SK-MEL-5 (cell line): ENCODE measurements at regions not wholly inside any gene's neighbourhood (a gene's known extent, or its start where the extent isn't known, plus 50 kb on each side); places are given as distances from the start of the nearest gene placed in this dataset.

ENCODE experiments used
- DNase-seq: peaks from one replicate; pipeline ENCODE4 v3.0.0-alpha.2; 2016; ENCODE audit warnings: low read depth, low spot score
- in situ Hi-C: cut with HindIII; loops from 2 replicates; pipeline ENCODE4 v1.10.0; 2016; ENCODE audit warnings: low sequenced_read_pairs, high pct_unique_total_duplicates, low pct_unique_long_range_greater_than_20kb

DNA sequence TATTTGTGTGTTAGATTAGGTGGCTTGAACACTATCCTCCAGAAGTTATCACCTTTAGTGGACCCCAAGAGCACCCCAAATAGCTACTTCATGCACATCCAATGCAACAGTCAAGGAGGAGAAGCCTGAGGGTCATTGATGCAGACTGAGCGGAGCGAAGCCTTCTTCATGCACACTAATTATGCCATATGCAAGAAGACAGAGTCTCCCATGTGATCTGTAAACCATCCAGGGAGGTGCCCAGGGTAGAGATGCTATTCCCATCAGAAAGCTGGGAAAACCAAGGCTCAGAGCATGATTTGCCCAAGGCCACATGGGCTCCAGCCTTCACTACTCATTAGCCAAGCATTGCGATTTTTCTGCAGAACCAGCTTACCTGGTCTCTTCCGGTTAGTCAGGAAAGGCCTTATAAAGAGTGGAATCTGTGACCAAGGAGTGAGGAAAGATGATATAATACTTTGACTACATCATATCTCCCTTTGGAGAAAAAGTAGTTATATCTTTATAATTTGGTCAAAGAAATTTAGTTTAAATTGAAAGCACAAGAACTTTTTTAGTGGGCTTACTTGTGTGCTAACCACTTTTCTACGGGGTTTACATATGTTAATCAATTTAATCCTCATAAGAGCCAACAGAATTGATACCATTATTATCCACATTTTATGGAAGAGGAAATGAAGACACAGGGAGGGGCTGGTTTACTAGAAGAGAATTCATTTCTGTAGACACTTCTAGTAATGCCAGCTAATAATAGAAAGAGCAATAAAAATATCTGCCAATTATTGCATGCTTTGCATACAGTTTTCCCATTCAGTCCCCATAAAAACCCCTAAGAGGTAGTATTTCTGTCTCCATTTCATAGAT, 220.0 kb downstream of the ESM1 start:
- in situ Hi-C loops, result no loop called here
- DNase-seq, result no peak

- in situ Hi-C loops, result no loop called here
Observed at GRCh38 chr5:54764102-54765090, 221.0 kb downstream of the ESM1 start.

GRCh38 chr5:54761213-54761701, 224.1 kb downstream of the ESM1 start:
- in situ Hi-C loops, result no loop called here

More at GRCh38 chr5:54764102-54765090, 221.0 kb downstream of the ESM1 start:
- DNase-seq, result no peak

DNA sequence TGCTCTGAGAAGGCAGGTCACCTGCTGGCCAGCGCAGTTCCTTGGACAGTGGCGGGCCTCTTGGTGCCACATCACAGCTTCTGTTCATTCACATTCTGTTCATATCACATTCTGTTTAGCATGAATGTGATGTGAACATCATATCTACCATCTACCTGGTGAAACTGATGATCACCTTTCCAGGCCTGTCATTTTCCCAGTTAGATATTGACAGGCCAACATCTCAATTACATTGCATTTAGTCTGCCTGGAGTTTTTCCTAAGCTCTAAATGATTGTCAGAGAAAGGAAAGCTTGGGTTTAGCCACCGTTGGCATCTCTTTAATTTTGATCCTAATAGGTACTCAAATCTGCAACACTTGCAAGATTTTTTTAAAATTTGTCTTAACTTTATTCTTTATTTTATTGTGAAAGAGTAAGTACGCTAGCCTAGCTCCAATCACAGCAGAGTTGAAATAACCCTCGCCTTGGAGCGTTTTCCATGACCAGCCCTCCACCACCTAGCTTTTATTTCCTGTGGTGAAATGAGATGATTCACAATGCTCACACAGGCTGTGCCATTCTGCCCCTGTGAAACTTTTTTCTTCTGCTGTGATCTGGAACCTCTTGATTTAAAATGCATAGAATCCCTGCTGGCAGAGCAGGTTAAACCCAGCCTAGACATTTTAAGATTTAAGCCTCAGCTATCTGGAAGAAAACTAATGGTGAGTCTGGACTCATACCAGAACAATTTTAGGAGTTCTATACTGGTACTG, 225.0 kb downstream of the ESM1 start:
- in situ Hi-C loops, result no loop called here
- no peak for DNase-seq

More at GRCh38 chr5:54761213-54761701, 224.1 kb downstream of the ESM1 start:
- no peak for DNase-seq

- in situ Hi-C loops, result no loop called here
Observed at GRCh38 chr5:54758038-54758437, 227.4 kb downstream of the ESM1 start.

DNA sequence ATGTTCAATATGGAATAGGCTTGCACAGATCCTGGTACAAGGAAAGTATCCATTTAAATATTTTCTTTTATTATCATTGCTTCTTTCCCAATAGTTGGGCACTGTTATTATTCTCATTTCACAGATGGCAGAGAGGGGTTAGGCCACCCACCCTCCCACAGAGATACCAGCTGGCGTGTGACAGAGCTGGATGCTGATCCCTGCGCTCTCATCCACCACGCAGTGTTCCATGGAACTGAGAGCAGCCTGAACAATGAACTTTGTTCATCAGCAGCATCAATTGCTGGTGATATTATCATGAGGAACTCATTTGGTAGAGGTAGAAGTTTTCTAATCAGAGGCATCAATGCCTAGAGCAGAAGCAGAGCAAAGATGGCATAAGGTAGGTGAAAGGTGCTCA, 227.9 kb downstream of the ESM1 start:
- in situ Hi-C loops, result no loop called here

More at GRCh38 chr5:54758038-54758437, 227.4 kb downstream of the ESM1 start:
- no peak for DNase-seq

DNA sequence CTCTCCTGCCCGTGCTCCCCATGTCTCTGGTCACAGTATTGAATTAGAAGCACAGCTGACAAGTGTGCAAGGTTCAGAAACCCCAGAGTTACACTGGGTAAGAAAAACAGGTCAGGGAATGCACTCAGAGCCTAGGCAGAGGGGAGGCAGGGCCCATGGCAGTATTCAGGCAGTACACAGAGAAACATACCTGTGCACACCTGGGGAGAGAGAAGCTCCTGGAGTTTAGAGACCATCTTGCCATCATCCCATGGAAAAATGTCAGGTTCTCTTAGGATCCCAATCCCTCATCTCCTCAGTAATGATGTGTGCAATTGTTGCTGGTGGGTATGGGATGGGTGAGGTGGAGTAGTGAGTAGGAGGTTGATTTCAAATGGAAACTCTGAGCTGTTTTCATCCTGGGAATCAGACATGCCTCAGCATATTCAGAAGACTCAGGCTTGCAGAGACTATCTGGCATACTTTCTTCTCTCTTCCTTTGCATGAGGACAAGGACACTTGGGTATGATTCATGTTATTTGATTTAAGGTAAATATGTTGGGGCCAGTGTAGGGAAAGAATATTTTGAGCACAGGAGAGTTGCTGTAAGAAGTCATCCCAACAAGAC, 228.5 kb downstream of the ESM1 start:
- in situ Hi-C loops, result no loop called here
- no peak for DNase-seq

More for the DNA sequence above, 227.9 kb downstream of the ESM1 start:
- DNase-seq, result no peak

DNA sequence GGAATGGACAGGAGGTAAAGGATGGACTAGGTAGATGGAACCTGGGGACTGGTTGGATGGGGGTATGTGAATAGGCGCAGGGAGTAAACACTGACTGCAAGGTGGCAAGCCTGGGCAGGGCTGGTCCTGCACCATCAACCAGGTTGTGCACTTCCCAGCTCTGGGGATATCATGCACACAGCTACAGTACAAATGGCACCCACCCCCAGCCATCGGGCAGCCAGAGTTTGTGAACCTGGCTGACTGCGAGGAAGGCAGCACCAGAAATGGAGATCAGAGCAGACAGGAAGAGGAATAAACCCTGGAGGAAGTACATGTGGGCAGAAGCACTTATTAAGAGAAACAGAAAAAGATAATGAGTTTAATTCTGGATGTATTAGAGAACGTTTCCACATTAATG, 229.1 kb downstream of the ESM1 start:
- in situ Hi-C loops, result no loop called here
- DNase-seq, result no peak

GRCh38 chr5:54754878-54755277, 230.5 kb downstream of the ESM1 start:
- in situ Hi-C loops, result no loop called here
- no peak for DNase-seq

DNA sequence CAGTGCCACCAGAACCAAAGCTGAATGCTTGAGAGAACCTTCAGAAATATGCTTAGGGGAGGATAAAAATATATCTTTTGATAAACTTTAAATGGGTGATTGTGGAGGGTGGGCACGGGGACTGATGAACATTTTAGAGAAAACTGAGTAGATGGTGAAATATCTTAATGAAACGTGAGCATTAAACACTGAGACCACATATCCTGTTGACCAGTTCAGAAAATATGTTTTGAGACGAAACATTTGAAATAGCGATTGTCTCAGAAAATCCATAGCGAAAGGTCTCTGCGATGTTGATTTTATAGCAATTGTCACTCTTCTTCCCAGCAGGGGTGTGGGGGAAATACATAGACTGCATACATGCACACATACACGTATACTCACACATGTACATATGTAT, 231.0 kb downstream of the ESM1 start:
- in situ Hi-C loops, result no loop called here

DNA sequence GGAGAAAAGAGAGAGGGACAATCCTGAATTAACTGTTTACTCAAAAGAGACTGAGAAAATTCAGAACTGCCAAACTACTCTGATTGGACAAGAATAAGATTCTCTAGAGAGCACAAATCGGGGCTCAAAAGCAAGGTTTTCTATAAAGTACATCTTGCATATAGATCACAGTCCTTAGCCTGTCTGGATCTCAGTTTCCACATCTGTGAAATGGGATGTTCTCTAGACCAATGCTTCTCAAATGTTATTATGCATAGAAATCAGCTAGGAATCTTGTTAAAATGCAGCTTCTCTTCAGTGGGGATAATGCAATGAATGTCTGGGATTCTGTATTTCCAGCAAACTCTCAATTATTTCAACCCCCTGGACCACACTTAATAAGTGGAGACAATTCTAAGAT, 231.6 kb downstream of the ESM1 start:
- in situ Hi-C loops, result no loop called here

More for the DNA sequence above, 231.0 kb downstream of the ESM1 start:
- DNase-seq, result no peak

GRCh38 chr5:54753034-54753433, 232.4 kb downstream of the ESM1 start:
- DNase-seq, result no peak
- in situ Hi-C loops, result no loop called here

More for the DNA sequence above, 231.6 kb downstream of the ESM1 start:
- no peak for DNase-seq

DNA sequence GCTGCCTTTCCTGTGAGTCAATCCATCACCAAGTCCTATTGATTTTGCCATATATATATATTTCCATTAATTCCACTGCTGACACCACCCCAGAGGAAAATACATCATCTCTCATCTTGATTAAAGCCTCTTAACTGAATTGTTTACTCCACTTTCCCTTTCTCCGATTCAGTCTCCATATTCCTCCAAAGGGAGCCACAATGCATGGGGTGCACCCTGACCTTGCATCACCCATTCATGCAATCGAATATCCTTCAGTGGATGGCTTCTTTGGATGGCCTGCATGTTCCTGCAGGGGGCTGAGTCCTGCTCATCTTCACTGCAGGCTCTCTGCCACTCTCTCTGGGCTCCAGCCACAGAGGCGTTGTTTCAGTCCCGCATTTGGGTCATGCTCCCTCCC, 231.0 kb downstream of the SNX18 start:
- no peak for DNase-seq
- in situ Hi-C loops, result no loop called here

GRCh38 chr5:54746777-54747398, 229.3 kb downstream of the SNX18 start:
- in situ Hi-C loops, result no loop called here
- no peak for DNase-seq

GRCh38 chr5:54746346-54746745, 228.8 kb downstream of the SNX18 start:
- no peak for DNase-seq
- in situ Hi-C loops, result no loop called here

DNA sequence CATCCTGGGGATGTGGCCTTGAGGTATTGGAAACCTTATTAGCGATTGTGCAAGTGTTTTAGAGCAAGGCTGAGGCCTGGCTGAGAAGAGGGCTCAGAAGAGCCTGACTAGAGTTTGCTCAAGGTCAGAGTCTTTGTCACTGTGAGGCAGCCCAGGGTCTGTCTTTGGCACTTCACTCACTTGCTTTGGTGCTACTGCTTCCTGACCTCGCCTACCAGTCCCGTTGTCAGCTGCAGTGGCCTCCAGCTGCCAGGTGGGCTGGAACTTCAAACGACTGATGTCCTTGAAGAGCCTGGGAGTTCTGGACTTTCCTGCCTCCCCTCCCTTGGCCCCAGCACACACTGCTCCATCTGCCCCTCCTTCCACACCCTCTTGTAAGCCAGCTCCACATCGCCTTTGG, 228.0 kb downstream of the SNX18 start:
- DNase-seq, result no peak
- in situ Hi-C loops, result no loop called here
